NOMO-1 (cell line): ENCODE measurements at regions not wholly inside any gene's neighbourhood (a gene's known extent, or its start where the extent isn't known, plus 50 kb on each side); places are given as distances from the start of the nearest gene placed in this dataset.
"Not testable (repeated sequence)": the region's sequence is repeated elsewhere in the genome, so short reads cannot be mapped to it uniquely, and the experiment has no call there.

Experiments
- DNase-seq, 2 experiments: peaks; one replicate each; lab custom pipeline; 2025; ENCODE audit not compliant: unreplicated experiment in 2 of 2; lab: John Stamatoyannopoulos, UW

DNA sequence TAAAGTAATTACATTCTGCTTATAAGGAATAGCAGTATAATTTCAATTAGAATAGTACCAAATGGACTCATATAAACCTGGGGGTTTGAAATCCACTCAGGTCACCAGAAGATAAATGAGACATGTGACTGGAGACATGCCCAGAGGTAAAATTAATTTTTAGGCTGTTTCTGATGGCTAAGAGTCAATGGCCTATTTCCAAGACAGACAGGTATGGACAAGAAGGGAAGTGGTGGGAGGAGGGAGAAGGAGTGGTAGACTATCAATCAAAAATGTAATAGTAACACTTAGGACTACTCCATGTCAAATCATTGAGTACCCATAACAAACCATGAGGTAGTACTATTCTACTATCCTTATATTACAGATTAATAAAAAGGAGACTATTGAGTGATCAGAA lies 544.0 kb downstream of the GALC start:
- no peak for DNase-seq

DNA sequence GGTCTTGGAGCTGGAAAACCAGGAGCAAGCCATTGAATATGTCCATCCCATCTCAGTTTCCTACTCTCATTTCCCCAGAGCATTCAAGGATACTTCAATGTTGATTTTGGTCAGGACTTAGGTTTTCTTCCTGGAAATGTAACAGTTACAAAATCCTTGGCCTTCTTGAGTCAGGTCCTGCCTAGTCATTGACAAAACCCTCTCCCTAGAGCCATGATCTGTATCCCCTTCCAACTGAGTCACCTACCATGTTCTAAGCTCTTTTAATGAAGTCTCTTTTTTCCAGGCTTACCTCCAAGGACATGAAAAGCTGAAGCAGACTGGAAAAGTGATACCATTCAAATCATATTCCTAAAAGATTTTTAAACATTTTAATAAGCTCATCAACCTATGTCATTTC lies 549.2 kb downstream of the GALC start:
- no peak for DNase-seq

DNA sequence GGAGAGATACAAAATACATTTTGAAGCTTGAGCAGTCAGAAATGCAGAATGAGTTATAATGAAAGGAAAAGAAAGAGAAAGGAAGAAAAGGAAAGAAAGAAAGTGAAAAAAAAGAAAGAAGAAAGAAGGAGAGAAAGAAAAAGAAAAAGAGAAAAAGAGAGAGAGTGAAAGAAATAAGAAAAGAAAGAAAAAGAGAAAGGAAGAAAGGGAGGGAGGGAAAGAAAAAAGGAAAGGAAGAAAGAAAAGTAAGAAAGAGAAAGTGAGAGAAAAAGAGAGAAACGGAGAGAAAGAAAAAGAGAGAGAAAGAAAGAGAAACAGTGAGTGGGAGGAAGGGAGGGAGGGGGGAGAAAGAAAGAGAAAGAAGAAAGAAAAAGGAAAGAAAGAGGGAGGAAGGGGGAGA lies 549.9 kb downstream of the GALC start:
- no peak for DNase-seq

DNA sequence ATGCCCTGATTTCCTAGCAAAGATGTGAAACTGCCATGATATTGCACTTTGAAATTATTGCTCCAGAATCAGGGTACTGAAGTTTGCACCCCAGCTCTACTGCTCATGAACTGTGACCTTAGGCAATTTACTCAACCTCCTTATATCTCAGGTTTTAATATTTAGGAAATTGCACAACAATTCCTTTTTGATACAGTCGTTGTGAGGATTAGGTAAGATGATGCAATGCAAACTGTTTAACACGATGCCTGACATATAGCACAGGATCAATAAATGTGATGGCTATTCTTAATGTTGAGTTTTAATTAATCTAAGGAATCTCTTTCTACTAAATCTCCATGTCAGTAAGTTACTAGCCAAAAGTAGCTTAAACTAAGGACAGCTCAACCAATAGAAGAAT lies 555.8 kb downstream of the GALC start:
- no peak for DNase-seq

DNA sequence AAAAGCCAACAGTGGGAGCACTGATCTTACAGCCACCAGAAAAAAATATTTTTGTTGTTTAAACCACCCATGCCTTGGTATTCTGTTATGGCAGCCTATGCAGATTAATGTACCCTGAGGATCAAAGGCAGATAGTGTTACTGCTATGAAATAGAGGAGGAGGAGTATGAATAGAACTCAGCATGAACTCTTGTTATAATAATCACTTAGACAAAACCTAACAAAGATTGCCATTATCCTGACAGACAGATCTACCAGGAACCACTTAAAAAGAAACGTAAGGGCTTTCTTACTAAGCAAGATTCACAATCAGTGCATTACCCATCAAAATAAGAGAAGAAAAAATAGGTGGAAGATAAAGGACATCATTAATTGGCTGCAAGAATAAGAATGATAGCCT lies 558.3 kb downstream of the GALC start:
- no peak for DNase-seq

- DNase-seq, result no peak
Observed at GRCh38 chr14:87434011-87434410, 559.0 kb downstream of the GALC start.

- DNase-seq, result no peak
Observed at GRCh38 chr14:87432698-87433097, 560.3 kb downstream of the GALC start.

- DNase-seq, result no peak
Observed at GRCh38 chr14:87430810-87431209, 562.2 kb downstream of the GALC start.

- no peak for DNase-seq
Observed at GRCh38 chr14:87430214-87430613, 562.8 kb downstream of the GALC start.

- no peak for DNase-seq
Observed at GRCh38 chr14:87419925-87420324, 573.1 kb downstream of the GALC start.

DNA sequence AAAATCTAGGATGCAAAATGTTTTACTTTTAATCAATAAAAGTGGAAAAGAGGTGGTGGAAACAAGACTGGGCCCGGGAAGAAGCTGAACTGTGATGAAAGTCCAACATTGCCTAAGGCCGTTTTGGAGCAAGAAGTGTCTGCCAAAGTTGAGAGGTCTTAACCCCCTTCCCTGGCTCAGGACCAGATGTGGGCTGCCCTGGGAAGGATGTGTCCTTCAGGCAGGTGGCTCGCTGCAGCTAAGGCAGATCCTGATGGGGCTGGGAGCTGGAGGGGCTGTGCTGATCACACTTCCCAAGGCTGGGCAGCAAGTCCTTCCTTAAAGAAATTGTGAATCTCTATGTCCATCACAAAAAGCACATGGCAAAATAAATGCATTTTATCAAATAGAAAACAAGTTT lies 581.6 kb downstream of the GALC start:
- DNase-seq, result no peak

- DNase-seq, result no peak
Observed at GRCh38 chr14:87409393-87409792, 583.6 kb downstream of the GALC start.

DNA sequence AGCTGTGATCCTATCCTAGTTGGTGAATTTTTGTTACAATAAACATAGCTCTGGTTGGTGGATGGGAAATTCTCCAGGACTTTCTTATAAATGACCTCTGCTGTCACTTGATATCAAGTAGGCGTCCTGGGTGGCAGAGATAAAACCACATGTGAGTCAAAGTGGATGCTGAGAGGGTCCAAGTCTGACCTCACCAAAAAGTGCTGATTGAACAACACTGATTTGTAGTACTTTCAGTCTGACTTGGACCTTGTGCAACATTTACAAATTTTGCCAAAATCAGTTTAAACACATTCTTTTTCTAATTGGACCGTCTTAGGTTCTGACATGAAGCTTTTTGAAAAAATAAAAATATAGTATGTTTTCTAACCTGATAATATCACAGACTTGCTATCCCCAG lies 585.6 kb downstream of the GALC start:
- DNase-seq, result no peak

GRCh38 chr14:87405563-87405962 lies 587.4 kb downstream of the GALC start:
- no peak for DNase-seq

DNA sequence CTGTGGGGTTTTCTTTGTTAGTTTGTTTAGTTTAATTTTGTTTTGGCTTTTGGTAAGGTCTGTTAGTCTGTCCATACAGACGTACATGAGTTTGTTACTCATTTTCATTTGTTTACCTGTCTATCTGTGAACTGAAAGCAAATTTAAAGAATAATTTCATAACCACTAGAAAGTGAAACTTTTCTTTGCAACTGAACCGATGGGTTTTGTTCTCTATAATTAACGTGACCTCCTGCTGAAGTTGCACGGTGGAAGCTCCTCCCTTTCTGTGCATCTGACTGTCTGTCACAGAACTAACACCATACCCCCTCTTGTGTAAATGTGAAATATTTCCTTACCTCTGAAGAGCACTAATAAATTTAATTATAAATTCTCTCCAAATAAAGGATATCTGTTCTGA lies 595.5 kb downstream of the GALC start:
- DNase-seq, result peak; percentile 38 to 90

GRCh38 chr14:87391066-87391465 lies 601.9 kb downstream of the GALC start:
- no peak for DNase-seq

GRCh38 chr14:87388946-87389345 lies 604.0 kb downstream of the GALC start:
- no peak for DNase-seq

DNA sequence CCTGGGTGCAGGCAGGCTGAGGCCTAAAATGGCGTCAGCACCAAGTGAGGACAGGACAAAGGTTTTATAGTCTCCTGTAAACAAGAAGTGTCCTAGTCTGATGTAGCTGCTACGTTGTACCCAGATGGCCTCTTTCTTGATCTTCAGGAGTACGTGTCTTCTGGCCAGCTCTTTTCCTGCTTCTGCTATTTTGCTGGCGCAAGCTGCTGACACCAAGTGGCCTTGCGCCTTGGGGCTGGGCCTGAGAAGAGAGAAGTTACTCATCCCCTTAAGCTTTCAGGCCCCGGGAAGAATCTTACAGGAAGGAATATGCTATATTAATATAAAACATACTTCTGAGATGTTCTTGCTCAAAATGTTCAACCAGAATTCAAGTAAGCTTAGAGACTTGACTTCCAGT lies 605.2 kb downstream of the GALC start:
- DNase-seq, result peak; percentile 50 to 63

- peak; percentile 58 to 90 for DNase-seq
Observed at GRCh38 chr14:87386524-87386923, 606.5 kb downstream of the GALC start.

DNA sequence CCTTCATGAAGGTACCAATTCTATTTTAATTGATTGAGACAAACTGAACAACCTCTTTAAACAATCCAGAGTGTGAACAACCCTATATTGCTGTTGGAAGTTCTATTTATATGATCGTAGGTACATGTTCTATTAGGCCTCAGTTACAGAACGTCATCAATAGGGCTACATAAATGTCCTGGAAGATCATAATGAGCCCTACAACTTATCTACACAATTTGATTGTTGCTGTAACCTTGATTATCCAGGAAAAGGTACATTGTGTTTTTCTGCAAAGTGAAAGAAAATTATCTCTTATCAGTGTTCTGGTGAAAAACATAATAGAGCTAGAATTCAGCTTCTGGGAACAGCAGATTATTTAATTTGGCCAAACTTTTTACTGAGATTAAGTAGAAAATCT lies 612.9 kb downstream of the GALC start:
- no peak for DNase-seq

GRCh38 chr14:87368751-87369150 lies 624.2 kb downstream of the GALC start:
- DNase-seq, result no peak

GRCh38 chr14:87360246-87360645 lies 632.7 kb downstream of the GALC start:
- DNase-seq, result not testable (repeated sequence)

GRCh38 chr14:87351007-87351406 lies 642.0 kb downstream of the GALC start:
- no peak for DNase-seq

- no peak for DNase-seq
Observed at GRCh38 chr14:87349921-87350320, 643.1 kb downstream of the GALC start.
